ENCODE measurements at regions not wholly inside any gene's neighbourhood (a gene's known extent, or its start where the extent isn't known, plus 50 kb on each side); places are given as distances from the start of the nearest gene placed in this dataset.
"Not testable (repeated sequence)": the region's sequence is repeated elsewhere in the genome, so short reads cannot be mapped to it uniquely, and the experiment has no call there.

DNA sequence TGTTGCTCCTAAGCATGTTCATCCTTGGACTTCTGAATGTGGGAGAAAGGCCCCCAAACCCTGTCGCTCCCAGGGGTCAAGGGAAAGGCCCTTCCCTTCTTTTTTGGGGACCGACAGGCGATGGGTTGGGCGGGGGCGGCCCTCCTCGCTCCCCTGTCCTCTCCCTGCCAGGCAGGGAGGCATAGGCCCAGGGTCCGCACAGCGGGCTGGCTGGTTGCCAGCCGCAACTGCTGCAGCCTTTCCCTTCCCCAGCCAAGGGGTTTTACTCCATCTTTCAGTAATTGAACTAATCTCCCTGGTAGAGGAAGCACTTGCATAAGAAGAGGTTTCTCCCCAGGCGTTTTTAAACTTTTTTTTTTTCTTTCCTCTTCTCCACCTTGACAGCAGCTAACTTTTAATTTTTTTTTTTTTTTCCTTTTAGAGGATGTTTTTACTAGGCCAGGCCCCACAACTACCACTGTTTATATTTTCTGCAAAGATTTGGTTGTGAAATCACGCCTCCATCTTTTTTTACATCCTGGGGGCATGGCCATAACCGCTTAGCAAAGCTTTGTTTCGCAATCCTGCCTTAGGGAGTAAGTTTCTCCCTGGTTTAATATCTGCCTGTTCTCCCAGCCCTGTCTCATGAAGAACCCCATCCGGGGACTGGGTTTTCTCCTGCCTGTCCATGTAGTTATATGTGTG lies 216.9 kb upstream of the ZNF608 start:
- H3K9me3 ChIP-seq (ENCODE audit: control insufficient read depth, insufficient read depth, low read depth, low read length): no peaks in the 10 kb centered on the region
- intact Hi-C loops (cut with micrococcal nuclease; ENCODE audit: unreplicated experiment): no loop called here
- ATAC-seq (no peak), DNase-seq (ENCODE audit: low read depth, low spot score) (no peak)
- H3K27me3 ChIP-seq (ENCODE audit: control insufficient read depth, insufficient read depth, low read length): no peaks in the 10 kb centered on the region
- no peaks in the 10 kb centered on the region for H3K4me1 ChIP-seq (ENCODE audit: control insufficient read depth, insufficient read depth, low read length)
- H3K27ac ChIP-seq (ENCODE audit: low read length): peak overlapping the region; percentile 19; the same call in 1 of the 2 replicates
- BruUV-seq (replicated peaks): no TSS peak
- TF ChIP-seq POLR2AphosphoS5 (IDR thresholded peaks at IDR 0.05; ENCODE audit: low read depth, low read length): no peak
- no peak for TF ChIP-seq SIN3A (IDR thresholded peaks at IDR 0.05; ENCODE audit: borderline replicate concordance, insufficient read depth, low read depth, low read length)
- no peak for TF ChIP-seq TCF7L2 (IDR thresholded peaks at IDR 0.05; ENCODE audit: low read depth, low read length)
- TF ChIP-seq, protein P1, sequence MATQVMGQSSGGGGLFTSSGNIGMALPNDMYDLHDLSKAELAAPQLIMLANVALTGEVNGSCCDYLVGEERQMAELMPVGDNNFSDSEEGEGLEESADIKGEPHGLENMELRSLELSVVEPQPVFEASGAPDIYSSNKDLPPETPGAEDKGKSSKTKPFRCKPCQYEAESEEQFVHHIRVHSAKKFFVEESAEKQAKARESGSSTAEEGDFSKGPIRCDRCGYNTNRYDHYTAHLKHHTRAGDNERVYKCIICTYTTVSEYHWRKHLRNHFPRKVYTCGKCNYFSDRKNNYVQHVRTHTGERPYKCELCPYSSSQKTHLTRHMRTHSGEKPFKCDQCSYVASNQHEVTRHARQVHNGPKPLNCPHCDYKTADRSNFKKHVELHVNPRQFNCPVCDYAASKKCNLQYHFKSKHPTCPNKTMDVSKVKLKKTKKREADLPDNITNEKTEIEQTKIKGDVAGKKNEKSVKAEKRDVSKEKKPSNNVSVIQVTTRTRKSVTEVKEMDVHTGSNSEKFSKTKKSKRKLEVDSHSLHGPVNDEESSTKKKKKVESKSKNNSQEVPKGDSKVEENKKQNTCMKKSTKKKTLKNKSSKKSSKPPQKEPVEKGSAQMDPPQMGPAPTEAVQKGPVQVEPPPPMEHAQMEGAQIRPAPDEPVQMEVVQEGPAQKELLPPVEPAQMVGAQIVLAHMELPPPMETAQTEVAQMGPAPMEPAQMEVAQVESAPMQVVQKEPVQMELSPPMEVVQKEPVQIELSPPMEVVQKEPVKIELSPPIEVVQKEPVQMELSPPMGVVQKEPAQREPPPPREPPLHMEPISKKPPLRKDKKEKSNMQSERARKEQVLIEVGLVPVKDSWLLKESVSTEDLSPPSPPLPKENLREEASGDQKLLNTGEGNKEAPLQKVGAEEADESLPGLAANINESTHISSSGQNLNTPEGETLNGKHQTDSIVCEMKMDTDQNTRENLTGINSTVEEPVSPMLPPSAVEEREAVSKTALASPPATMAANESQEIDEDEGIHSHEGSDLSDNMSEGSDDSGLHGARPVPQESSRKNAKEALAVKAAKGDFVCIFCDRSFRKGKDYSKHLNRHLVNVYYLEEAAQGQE (IDR thresholded peaks at IDR 0.05; ENCODE audit: insufficient read depth in 1 of 2, low read depth in 2 of 2, low read length in 1 of 2): no peak
- TF ChIP-seq, protein P2, sequence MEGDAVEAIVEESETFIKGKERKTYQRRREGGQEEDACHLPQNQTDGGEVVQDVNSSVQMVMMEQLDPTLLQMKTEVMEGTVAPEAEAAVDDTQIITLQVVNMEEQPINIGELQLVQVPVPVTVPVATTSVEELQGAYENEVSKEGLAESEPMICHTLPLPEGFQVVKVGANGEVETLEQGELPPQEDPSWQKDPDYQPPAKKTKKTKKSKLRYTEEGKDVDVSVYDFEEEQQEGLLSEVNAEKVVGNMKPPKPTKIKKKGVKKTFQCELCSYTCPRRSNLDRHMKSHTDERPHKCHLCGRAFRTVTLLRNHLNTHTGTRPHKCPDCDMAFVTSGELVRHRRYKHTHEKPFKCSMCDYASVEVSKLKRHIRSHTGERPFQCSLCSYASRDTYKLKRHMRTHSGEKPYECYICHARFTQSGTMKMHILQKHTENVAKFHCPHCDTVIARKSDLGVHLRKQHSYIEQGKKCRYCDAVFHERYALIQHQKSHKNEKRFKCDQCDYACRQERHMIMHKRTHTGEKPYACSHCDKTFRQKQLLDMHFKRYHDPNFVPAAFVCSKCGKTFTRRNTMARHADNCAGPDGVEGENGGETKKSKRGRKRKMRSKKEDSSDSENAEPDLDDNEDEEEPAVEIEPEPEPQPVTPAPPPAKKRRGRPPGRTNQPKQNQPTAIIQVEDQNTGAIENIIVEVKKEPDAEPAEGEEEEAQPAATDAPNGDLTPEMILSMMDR (IDR thresholded peaks at IDR 0.05): no peak
- CTCF ChIA-PET: no interaction called here
- in situ Hi-C loops (cut with HindIII; ENCODE audit: low pct_unique_long_range_greater_than_20kb, low sequenced_read_pairs): no loop called here
- POLR2A ChIA-PET: interaction anchor here (0.6 kb wide), 1 partner anchor 839 kb away, joined by 5 read pairs; no protein-coding TSS in a partner anchor
- no peaks in the 10 kb centered on the region for H3K36me3 ChIP-seq (ENCODE audit: control insufficient read depth, insufficient read depth, low read length)
- H3K4me3 ChIP-seq (ENCODE audit: low read depth in 2 of 2, low read length in 2 of 2): no peak overlapping the region

DNA sequence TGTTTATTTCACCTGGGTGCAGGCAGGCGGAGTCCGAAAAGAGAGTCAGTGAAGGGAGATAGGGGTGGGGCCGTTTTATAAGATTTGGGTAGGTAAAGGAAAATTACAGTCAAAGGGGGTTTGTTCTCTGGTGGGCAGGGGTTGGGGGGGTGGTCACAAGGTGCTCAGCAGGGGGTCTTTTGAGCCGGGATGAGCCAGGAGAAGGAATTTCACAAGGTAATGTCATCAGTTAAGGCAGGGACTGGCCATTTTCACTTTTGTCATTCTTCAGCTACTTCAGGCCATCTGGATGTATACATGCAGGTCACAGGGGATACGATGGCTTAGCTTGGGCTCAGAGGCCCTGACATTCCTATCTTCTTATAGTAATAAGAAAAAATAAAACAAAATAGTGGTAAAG lies 220.3 kb upstream of the ZNF608 start:
- H3K9me3 ChIP-seq (ENCODE audit: control insufficient read depth, insufficient read depth, low read depth, low read length); POLR2A ChIA-PET; H3K36me3 ChIP-seq (ENCODE audit: control insufficient read depth, insufficient read depth, low read length); H3K27ac ChIP-seq (ENCODE audit: low read length); H3K4me3 ChIP-seq (ENCODE audit: low read depth in 2 of 2, low read length in 2 of 2); BruUV-seq (replicated peaks); H3K27me3 ChIP-seq (ENCODE audit: control insufficient read depth, insufficient read depth, low read length); ATAC-seq; in situ Hi-C loops (cut with HindIII; ENCODE audit: low pct_unique_long_range_greater_than_20kb, low sequenced_read_pairs); DNase-seq (ENCODE audit: low read depth, low spot score); H3K4me1 ChIP-seq (ENCODE audit: control insufficient read depth, insufficient read depth, low read length); CTCF ChIA-PET; intact Hi-C loops (cut with micrococcal nuclease; ENCODE audit: unreplicated experiment): not testable (repeated sequence)

DNA sequence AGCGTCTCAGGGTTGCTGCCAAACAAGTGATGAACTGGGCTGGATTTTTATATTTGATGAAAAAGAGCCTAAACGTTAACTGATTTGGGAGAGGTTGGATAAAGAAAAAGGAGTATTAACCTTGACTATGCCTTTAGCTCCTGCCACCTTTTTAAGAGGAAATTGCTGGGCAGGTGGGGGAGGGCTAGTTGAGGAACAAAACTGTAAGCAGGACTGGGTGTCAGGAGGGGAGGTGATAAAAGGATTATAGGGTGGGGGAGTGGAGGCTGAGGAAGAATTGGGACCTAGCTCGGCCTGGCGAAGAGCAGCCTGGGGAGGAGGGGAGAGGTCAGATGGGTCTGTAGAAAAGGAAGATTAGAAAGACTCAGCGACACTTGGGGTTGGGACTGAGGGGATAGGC lies 223.9 kb upstream of the ZNF608 start:
- ATAC-seq; BruUV-seq (replicated peaks); POLR2A ChIA-PET; H3K9me3 ChIP-seq (ENCODE audit: control insufficient read depth, insufficient read depth, low read depth, low read length); H3K36me3 ChIP-seq (ENCODE audit: control insufficient read depth, insufficient read depth, low read length); DNase-seq (ENCODE audit: low read depth, low spot score); H3K27ac ChIP-seq (ENCODE audit: low read length); H3K4me1 ChIP-seq (ENCODE audit: control insufficient read depth, insufficient read depth, low read length); intact Hi-C loops (cut with micrococcal nuclease; ENCODE audit: unreplicated experiment); in situ Hi-C loops (cut with HindIII; ENCODE audit: low pct_unique_long_range_greater_than_20kb, low sequenced_read_pairs); H3K4me3 ChIP-seq (ENCODE audit: low read depth in 2 of 2, low read length in 2 of 2); H3K27me3 ChIP-seq (ENCODE audit: control insufficient read depth, insufficient read depth, low read length); CTCF ChIA-PET: not testable (repeated sequence)
